GM19025 (cell line): ENCODE measurements at regions not wholly inside any gene's neighbourhood (a gene's known extent, or its start where the extent isn't known, plus 50 kb on each side); places are given as distances from the start of the nearest gene placed in this dataset.
"Not testable (repeated sequence)": the region's sequence is repeated elsewhere in the genome, so short reads cannot be mapped to it uniquely, and the experiment has no call there.

Experiments
- ATAC-seq: cut with Tn5 transposase; IDR thresholded peaks from one replicate; pipeline ENCODE4 v1.9.1; 2021; ENCODE audit warnings: mild to moderate bottlenecking, low read depth, moderate library complexity; ENCODE audit not compliant: unreplicated experiment

- ATAC-seq: no peak
Measured at GRCh38 chr6:95660544-95660943, 83.2 kb downstream of the MANEA start.

DNA sequence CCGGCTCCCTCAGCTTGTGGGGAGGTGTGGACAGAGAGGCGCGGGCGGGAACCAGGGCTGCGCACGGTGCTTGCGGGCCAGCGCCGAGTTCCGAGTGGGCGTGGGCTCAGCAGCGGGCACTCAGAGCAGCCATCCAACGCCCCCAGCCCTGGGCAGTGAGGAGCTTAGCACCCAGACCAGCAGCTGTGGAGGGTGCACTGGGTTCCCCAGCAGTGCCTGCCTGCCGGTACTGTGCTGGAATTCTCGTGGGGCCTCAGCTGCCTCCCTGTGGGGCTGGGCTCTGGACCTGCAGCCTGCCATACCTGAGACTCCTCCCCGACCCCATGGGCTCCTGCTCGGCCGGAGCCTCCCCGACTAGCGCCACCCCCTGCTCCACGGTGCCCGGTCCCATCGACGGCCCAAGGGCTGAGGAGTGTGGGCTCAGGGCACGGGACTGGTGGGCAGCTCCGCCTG lies 92.7 kb downstream of the MANEA start:
- no peak for ATAC-seq

GRCh38 chr6:95676011-95676628 lies 98.8 kb downstream of the MANEA start:
- ATAC-seq: no peak

GRCh38 chr6:95679981-95680380 lies 102.6 kb downstream of the MANEA start:
- ATAC-seq: no peak

DNA sequence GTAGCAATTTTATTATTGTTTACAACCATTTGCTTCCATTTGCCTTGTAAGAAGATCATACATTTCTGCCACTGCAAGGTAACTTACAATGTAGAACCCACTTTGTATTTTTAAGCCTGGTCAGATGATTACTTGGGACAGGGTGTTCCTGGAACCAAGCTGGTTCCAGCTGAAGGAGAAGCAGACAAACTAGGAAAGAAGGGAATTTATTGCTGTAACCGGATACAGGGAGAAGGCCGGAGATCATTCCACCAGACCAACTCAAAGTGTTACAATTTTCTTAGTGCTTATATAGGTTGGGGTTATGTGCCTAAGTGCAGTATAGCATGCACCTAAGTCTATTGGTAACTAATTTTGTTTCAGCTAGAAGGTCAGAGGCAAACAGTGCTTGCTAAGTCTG lies 104.4 kb downstream of the MANEA start:
- ATAC-seq: no peak

DNA sequence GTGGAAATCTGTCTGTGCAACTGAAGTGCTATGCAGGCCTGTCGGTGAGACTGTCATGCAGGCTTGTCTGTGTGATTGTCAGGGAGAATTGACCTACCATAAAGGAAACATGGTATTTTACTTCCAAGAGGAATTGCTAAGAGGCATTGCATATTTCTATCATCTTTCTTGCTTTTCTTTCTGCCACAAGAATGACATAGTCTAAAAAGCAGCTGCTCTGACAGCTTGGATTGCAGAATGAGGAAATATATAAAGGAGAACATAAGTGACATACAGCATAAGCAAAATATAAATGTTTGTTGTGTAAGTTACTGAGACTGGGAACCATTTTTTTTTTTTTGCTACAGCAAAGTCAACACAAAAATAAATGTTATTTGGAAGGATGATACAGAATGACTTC lies 105.1 kb downstream of the MANEA start:
- no peak for ATAC-seq

GRCh38 chr6:95685822-95686221 lies 108.5 kb downstream of the MANEA start:
- no peak for ATAC-seq

DNA sequence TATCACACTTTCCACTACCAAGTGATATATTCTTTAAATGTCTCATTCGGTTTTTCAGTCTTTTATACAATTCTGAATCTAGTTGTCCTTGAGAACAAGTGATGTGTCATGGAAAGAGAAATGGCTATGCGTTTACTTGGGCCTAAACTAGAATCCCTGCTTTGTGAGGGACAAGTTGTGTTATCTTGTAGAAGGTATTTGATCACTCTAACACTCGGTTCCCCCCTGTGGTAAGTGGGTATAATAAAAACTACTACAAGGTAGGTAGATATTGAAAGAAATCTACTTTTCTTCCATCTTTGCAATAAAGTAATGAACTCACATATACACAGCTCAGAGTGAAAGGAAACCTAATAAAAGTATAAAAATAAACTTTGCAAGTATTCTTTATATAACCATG lies 108.9 kb downstream of the MANEA start:
- no peak for ATAC-seq

- no peak for ATAC-seq
Measured at GRCh38 chr6:95686895-95687294, 109.6 kb downstream of the MANEA start.

DNA sequence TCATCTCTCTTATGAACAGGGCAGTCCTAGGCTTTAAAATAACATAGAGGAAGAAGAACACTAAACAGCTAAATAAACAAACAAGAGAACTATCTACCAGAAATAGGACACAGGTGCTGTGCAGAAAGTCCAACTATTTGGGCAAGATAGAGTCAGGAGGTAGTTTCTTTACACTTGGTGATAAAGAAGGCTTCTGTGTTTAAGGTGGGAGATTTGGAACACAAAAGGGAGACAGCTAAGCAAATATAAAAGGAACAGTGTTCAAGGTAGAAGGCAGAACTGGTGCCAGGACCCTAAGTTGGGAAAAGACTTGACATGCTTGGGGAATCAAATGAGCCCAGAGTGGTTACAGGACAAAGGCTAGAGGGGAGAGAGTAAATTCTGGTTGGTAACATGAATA lies 110.5 kb downstream of the MANEA start:
- ATAC-seq: no peak

DNA sequence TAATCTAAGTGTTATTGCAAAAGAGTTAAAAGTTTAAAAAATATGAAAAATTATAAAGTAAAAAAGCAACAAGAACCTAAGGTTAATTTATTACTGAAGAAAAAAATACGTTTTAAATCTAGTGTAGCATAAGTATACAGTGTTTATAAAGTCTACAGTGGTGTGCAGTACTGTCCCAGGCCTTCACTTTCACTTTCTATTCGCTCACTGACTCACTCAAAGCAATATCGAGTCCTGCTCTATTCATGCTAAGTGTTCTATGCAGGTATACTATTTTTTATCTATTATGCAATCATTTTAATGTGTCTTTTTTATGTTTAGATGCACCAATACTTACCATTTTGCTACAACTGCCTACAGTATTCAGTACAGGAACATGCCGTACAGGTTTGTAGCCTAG lies 113.0 kb downstream of the MANEA start:
- ATAC-seq: peak; percentile 61

DNA sequence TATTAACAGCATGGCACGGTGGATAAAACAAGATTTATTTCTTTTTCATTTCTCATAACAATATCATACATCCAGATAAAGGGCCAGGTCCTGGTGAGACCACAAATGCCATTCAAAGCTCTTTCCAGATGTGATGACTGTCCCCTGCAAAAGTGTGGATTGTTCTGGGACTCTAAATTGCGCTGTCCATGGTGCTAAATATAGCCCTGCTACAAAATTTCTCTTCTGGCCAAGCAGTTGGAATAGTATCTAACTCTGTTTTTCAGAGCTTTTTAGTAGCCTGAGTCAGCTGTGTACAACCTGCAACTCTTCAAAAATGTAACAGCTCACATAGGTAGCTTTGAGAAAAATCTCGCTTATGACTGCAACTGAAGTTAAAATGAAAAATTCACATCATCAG lies 115.8 kb downstream of the MANEA start:
- ATAC-seq: no peak

- no peak for ATAC-seq
Measured at GRCh38 chr6:95698271-95698670, 120.9 kb downstream of the MANEA start.

- no peak for ATAC-seq
Measured at GRCh38 chr6:95723638-95724037, 146.3 kb downstream of the MANEA start.

- no peak for ATAC-seq
Measured at GRCh38 chr6:95725344-95725743, 148.0 kb downstream of the MANEA start.

DNA sequence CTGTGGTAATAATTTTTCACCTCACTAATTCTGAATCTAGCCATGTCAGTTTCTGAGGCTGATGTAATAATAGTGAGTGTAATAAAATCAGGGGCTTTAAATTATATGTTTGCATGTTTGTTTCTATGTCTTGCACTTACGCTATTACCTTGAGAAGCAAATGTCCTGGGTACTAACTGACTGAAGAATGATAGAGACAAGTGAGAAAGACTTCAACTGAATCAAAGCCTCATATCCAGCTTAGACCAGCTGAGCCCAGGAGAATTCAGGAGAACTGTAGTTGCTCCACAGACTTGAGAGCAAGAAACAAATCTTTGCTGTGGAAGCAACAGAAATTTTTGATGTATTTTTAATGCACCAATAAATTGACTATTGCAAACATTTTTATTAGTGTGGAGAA lies 162.8 kb downstream of the MANEA start:
- ATAC-seq: no peak

GRCh38 chr6:95741045-95741444 lies 163.7 kb downstream of the MANEA start:
- ATAC-seq: no peak

GRCh38 chr6:95742767-95743289 lies 165.5 kb downstream of the MANEA start:
- no peak for ATAC-seq

DNA sequence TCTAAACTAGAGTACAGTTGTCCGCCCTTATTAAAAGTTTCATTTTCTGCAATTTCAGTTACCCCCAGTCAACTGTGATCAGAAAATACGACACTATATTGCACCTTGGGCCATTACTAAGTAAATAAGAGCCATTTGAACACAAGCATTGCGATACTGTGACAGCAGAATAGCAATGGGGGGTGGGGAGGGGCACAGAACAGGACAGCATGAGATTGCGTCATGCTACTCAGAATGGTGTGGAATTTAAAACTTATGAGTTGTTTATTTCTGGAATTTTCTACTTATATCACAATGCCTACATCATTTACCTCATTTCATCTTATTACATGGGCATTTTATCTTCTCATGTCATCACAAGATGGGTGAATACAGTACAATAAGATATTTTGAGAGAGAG lies 166.3 kb downstream of the MANEA start:
- ATAC-seq: no peak

DNA sequence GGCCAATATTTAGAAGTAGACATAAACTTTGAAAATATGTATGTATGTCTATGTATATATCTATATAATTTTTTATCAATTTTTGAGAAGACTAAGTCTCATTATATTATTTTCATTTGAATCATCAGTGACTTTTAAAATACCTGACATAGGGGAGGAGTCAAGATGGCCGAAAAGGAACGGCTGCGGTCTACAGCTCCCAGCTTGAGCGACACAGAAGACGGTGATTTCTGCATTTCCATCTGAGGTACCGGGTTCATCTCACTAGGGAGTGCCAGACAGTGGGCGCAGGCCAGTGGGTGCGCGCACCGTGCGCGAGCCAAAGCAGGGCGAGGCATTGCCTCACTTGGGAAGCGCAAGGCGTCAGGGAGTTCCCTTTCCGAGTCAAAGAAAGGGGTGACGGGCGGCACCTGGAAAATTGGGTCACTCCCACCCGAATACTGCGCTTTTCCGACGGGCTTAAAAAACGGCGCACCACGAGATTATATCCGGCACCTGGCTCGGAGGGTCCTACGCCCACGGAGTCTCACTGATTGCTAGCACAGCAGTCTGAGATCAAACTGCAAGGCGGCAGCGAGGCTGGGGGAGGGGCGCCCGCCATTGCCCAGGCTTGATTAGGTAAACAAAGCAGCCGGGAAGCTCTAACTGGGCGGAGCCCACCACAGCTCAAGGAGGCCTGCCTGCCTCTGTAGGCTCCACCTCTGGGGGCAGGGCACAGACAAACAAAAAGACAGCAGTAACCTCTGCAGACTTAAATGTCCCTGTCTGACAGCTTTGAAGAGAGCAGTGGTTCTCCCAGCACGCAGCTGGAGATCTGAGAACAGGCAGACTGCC lies 181.1 kb downstream of the MANEA start:
- not testable (repeated sequence) for ATAC-seq

DNA sequence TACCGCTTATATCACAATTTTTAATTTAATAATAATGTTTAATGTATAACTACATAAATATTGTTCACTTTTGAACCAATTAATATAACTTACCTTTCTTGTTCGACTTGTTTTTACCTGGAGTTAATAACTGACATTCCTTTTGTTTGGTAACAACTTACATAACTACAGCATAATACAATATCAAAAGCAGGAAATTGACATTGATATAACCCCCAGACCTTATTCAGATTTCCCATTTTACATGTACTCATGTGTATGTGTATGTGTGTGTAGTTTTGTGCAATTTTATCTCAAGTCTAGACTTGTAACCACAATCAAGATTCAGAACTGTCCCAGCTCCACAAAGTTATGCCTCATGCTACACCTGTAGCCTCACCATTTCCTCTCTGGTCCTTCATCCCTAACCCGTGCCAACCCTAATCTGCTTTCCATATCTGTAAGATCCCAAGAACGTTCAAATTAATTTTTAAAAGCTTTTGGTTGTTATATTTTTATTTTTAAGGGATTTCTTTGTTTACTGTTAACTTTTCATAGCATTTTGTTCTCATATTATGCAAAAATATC lies 190.6 kb downstream of the MANEA start:
- no peak for ATAC-seq

- no peak for ATAC-seq
Measured at GRCh38 chr6:95768539-95768938, 191.2 kb downstream of the MANEA start.
